A549 (cell line): ENCODE measurements at regions not wholly inside any gene's neighbourhood (a gene's known extent, or its start where the extent isn't known, plus 50 kb on each side); places are given as distances from the start of the nearest gene placed in this dataset.

Experiments used
- CBX2 ChIP-seq: fragments of 200-600 bp; sonication (generic); IDR thresholded peaks from 2 replicates; pipeline ENCODE4 v1.6.1; 2016; ENCODE audit warnings: low read depth, mild to moderate bottlenecking, borderline replicate concordance
- CTCF ChIP-seq: fragments of >200 bp; sonication (Bioruptor Twin); formaldehyde crosslinking; IDR thresholded peaks from 3 replicates; pipeline ENCODE4 v1.5.1; 2016
- EHF ChIP-seq: fragments of 250-450 bp; sonication (Bioruptor Pico); IDR thresholded peaks from 2 replicates; pipeline ENCODE4 v1.5.0; 2020; ENCODE audit warnings: mild to moderate bottlenecking
- JUNB ChIP-seq: fragments of >200 bp; sonication (Bioruptor Twin); formaldehyde crosslinking; IDR thresholded peaks from 2 replicates; pipeline ENCODE4 v1.6.1; 2016
- MAFK ChIP-seq: fragments of 450-650 bp; IDR thresholded peaks from 2 replicates; pipeline ENCODE4 v1.6.1; 2014; ENCODE audit not compliant: partially characterized antibody
- MYC ChIP-seq: IDR thresholded peaks from 2 replicates; pipeline ENCODE4 v1.6.1; 2012; ENCODE audit warnings: mild to moderate bottlenecking, inconsistent platforms, low read length, improper control_type of control experiment, borderline replicate concordance
- REST ChIP-seq: fragments of 200-600 bp; sonication (generic); IDR thresholded peaks from 2 replicates; pipeline ENCODE4 v1.6.1; 2016; ENCODE audit warnings: antibody characterized with exemption, mild to moderate bottlenecking, moderate library complexity
- SREBF2 ChIP-seq: fragments of 450-650 bp; IDR thresholded peaks from 2 replicates; pipeline ENCODE4 v1.6.1; 2014; ENCODE audit warnings: mild to moderate bottlenecking, moderate library complexity

GRCh38 chr5:89181546-89181945, 298.6 kb upstream of the MEF2C start:
- TF ChIP-seq SREBF2 (no peak), CBX2 (no peak), CTCF (no peak), EHF (CRISPR knock-in tag) (no peak), MAFK (no peak), REST (no peak), MYC (no peak), JUNB (no peak)
